NCI-H1694 treated with DMSO at 0.1 percent for 48 hours (cell line): ENCODE measurements at regions not wholly inside any gene's neighbourhood (a gene's known extent, or its start where the extent isn't known, plus 50 kb on each side); places are given as distances from the start of the nearest gene placed in this dataset.
"Not testable (repeated sequence)": the region's sequence is repeated elsewhere in the genome, so short reads cannot be mapped to it uniquely, and the experiment has no call there.

Source experiments
- DNase-seq: peaks from one replicate; lab custom pipeline; 2025; lab: John Stamatoyannopoulos, UW

- DNase-seq = no peak
These were observed 133.7 kb upstream of the ST8SIA4 start for GRCh38 chr5:101036778-101037177.

DNA sequence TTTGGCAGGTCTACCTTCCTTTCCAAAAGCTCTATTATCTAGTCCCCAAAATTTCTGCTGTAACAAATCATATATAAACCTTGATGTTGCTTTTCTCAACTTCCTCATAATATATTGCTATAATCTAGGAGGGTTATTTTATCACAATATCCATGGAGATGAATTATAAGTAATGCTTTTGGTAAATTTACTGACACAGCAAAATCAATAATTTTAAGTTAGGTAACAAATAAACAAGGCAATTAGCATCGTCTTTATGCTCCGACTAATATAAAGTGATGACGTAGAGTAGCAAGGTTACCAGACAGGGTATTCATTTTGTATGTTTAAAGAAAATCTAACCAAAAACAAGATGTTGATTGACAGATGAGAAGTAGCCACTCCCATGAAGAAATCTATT lies 132.3 kb upstream of the ST8SIA4 start:
- DNase-seq = no peak

DNA sequence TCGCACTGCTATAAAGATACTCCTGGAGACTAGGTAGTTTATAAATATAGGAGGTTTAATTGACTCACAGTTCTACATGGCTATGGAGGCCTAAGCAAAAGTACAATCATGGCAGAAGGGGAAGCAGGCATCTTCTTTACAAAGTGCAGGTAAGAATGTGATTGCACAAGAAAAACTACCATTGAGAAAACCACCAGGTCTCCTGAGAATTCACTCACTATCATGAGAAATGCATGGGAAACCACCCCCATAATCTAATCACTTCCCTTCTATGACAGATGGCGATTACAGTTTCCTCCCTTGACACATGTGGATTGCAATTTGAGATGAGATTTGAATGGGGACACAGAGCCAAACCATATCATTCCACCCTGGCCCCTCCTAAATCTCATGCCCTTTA lies 121.2 kb upstream of the ST8SIA4 start:
- DNase-seq = no peak

- DNase-seq = no peak
These were observed 115.2 kb upstream of the ST8SIA4 start for GRCh38 chr5:101018299-101018698.

DNA sequence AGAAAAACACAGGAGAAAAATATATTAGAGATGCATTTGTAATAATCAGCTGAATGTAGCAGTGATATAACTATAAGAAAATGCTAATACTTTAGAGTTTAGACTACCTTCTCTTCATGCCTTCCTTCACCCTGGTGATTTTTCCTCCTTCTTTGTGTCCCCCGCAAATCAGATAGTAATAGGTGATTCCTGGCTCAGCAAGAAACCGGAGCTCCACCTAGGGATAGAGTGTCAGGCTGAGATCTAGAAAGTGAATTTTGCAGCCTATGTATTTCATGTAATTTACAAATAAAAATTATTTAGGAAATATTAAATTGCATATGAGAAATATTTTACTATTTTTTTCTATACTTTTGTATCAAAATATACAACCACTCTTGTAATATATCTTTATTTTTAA lies 109.8 kb upstream of the ST8SIA4 start:
- no peak for DNase-seq

DNA sequence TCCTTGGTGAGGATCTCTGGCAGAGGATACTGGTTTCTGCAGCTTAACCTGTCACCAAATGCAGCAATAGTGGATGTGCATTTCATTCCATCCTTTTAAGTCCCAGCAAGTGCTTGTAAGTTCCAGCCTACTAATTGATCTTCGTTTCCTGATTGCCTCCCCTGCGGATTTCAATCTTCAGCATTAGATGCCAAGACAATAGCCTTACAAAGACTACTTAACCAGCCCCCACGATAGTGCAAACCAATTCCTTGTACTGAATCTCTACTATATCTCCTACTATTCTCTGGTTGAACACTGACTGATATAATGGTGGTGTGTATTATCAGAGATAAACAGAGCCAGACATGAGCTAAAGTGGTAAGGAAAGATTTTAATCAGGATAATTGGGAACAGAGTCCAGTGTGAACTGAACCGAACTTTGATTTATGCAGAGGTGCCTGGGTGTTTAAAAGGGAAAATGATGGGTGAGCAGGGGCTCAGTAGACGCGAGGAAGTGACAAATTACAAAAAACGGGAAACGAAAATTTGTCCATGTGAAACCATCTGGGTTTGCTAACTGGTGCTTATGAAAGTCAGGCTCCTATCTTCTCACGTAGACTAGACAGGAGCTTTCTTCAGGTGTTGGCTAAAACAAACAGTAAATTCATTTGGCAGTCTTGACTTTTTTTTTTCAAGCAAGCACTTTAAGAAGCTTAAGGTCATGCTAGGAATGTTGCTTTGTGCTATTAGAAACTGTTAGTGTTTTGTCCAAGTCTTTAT lies 106.9 kb upstream of the ST8SIA4 start:
- DNase-seq = no peak

- DNase-seq = no peak
These were observed 89.3 kb upstream of the ST8SIA4 start for GRCh38 chr5:100992354-100992753.

DNA sequence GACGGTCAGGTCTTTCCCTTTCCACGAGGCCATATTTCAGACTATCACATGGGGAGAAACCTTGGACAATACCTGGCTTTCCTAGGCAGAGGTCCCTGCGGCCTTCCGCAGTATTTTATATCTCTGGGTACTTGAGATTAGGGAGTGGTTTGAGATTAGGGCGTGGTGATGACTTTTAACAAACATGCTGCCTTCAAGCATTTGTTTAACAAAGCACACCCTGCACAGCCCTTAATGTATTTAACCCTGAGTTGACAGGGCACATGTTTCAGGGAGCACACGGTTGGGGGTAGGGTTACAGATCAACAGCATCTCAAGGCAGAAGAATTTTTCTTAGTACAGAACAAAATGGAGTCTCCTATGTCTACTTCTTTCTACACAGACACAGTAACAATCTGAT lies 80.5 kb upstream of the ST8SIA4 start:
- DNase-seq = not testable (repeated sequence)

DNA sequence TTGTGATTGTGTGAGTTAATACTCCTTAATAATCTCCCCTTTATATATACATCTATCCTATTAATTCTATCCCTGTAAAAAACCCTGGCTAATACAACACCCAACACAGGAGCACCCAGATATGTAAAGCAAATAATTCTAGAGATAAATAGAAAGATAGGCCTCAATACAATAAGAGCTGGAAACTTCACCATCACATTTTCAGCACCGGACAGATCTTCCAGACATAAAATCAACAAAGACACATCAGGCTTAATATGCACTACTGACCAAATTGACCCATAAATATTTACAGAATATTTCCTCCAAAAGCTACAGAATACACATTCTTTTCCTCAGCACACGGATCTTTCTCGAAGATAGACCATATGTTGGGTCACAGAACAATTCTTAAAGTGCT lies 71.0 kb upstream of the ST8SIA4 start:
- no peak for DNase-seq

DNA sequence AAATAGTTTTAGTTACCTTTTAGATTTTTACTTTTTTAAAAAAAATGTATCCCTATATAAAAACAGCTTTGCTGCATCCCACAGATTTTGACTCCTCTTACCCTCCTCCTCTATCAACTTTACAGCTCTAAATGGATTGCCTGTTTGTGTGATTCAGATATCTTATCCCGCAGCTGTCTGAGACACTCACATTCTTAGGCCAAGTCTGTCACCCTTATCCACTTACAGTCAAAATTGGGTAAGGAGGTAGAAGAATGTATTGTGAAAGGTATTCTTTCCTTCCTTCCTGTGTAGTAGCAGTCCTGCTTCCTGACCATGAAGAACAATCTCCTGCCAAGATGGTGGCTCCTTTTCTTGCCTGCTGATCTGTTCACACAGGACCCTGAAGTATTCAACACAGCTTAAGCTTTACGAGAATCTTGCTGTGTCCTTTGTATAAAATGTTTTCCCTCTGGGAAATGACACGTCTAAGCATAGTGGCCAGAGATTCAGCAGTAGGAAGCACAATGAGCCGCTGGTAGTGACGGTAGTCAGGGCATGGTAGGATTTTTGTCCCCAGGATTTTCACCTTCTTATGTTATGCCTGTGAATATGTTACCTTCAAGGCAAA lies 67.7 kb upstream of the ST8SIA4 start:
- no peak for DNase-seq

DNA sequence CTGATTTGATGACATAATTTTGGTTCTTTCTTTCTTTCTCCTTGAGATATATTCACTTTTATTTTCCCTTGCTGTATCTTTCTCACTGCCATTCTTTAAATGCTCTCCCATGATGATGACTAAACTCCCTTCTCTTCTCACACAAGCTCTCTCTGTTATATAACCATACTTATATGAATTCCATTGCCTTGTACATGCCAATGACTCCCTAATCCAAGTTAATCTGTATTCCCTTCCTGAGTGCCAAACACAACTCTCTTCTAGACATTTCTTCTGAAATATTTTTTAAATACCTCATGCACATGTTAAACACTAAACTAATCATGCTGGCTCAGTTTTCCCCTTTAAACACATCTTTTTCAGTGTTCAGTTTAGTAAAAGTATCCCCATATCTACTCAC lies 62.2 kb upstream of the ST8SIA4 start:
- DNase-seq = no peak
